GM19035 (cell line): ENCODE measurements at regions not wholly inside any gene's neighbourhood (a gene's known extent, or its start where the extent isn't known, plus 50 kb on each side); places are given as distances from the start of the nearest gene placed in this dataset.

Experiments
- ATAC-seq: cut with Tn5 transposase; IDR thresholded peaks from one replicate; pipeline ENCODE4 v1.9.1; 2021; ENCODE audit not compliant: unreplicated experiment

- no peak for ATAC-seq
These were observed 1367.3 kb upstream of the FLRT2 start for GRCh38 chr14:84162633-84163032.

GRCh38 chr14:84167026-84167425 is 1362.9 kb upstream of the FLRT2 start:
- ATAC-seq, result no peak

GRCh38 chr14:84180336-84180735 is 1349.6 kb upstream of the FLRT2 start:
- no peak for ATAC-seq

GRCh38 chr14:84181072-84181471 is 1348.9 kb upstream of the FLRT2 start:
- ATAC-seq, result no peak

GRCh38 chr14:84195514-84195913 is 1334.4 kb upstream of the FLRT2 start:
- no peak for ATAC-seq

GRCh38 chr14:84197704-84198103 is 1332.2 kb upstream of the FLRT2 start:
- ATAC-seq, result no peak

GRCh38 chr14:84202486-84202885 is 1327.5 kb upstream of the FLRT2 start:
- no peak for ATAC-seq

- no peak for ATAC-seq
These were observed 1326.0 kb upstream of the FLRT2 start for GRCh38 chr14:84203896-84204295.

- ATAC-seq, result no peak
These were observed 1321.5 kb upstream of the FLRT2 start for GRCh38 chr14:84208451-84208850.

- no peak for ATAC-seq
These were observed 1320.9 kb upstream of the FLRT2 start for GRCh38 chr14:84209031-84209430.

- ATAC-seq, result no peak
These were observed 1312.9 kb upstream of the FLRT2 start for GRCh38 chr14:84217066-84217465.

GRCh38 chr14:84225268-84225667 is 1304.7 kb upstream of the FLRT2 start:
- ATAC-seq, result no peak

- ATAC-seq, result no peak
These were observed 1301.2 kb upstream of the FLRT2 start for GRCh38 chr14:84228702-84229101.

GRCh38 chr14:84234281-84234680 is 1295.7 kb upstream of the FLRT2 start:
- no peak for ATAC-seq

- no peak for ATAC-seq
These were observed 1293.7 kb upstream of the FLRT2 start for GRCh38 chr14:84236290-84236689.

GRCh38 chr14:84237881-84238280 is 1292.1 kb upstream of the FLRT2 start:
- no peak for ATAC-seq

- ATAC-seq, result no peak
These were observed 1282.3 kb upstream of the FLRT2 start for GRCh38 chr14:84247693-84248092.

- no peak for ATAC-seq
These were observed 1279.1 kb upstream of the FLRT2 start for GRCh38 chr14:84250893-84251292.

- ATAC-seq, result no peak
These were observed 1278.4 kb upstream of the FLRT2 start for GRCh38 chr14:84251411-84252115.

- no peak for ATAC-seq
These were observed 1277.2 kb upstream of the FLRT2 start for GRCh38 chr14:84252706-84253105.

- ATAC-seq, result no peak
These were observed 1276.6 kb upstream of the FLRT2 start for GRCh38 chr14:84253326-84253725.

GRCh38 chr14:84254290-84254689 is 1275.7 kb upstream of the FLRT2 start:
- ATAC-seq, result no peak

GRCh38 chr14:84262932-84263331 is 1267.0 kb upstream of the FLRT2 start:
- ATAC-seq, result no peak
